Dendritic cell treated with granulocyte-macrophage colony-stimulating factor and Interleukin-4, amounts not matched to agents 40 ng/mL and 50 ng/mL, for 4 days (primary cell): ENCODE measurements at regions not wholly inside any gene's neighbourhood (a gene's known extent, or its start where the extent isn't known, plus 50 kb on each side); places are given as distances from the start of the nearest gene placed in this dataset.

ENCODE experiments used
- H3K27ac Mint-ChIP-seq: one replicate; pipeline ENCODE4 v1.8.0; 2022; ENCODE audit warnings: mild to moderate bottlenecking, mixed read lengths
- H3K27me3 Mint-ChIP-seq: one replicate; pipeline ENCODE4 v1.8.0; 2022; ENCODE audit warnings: mild to moderate bottlenecking, mixed read lengths
- H3K36me3 Mint-ChIP-seq: one replicate; pipeline ENCODE4 v1.8.0; 2022; ENCODE audit warnings: low read depth, mixed read lengths
- H3K4me1 Mint-ChIP-seq: one replicate; pipeline ENCODE4 v1.8.0; 2022; ENCODE audit warnings: low read depth, mixed read lengths
- H3K4me3 Mint-ChIP-seq: one replicate; pipeline ENCODE4 v1.8.0; 2022; ENCODE audit warnings: mild to moderate bottlenecking, moderate library complexity, mixed read lengths
- H3K9me3 Mint-ChIP-seq: one replicate; pipeline ENCODE4 v1.8.0; 2022; ENCODE audit warnings: mixed read lengths
- intact Hi-C: fragments of 100-400 bp; cut with micrococcal nuclease; formaldehyde crosslinking; loops from one replicate; pipeline ENCODE4 v1.15.0; 2022

DNA sequence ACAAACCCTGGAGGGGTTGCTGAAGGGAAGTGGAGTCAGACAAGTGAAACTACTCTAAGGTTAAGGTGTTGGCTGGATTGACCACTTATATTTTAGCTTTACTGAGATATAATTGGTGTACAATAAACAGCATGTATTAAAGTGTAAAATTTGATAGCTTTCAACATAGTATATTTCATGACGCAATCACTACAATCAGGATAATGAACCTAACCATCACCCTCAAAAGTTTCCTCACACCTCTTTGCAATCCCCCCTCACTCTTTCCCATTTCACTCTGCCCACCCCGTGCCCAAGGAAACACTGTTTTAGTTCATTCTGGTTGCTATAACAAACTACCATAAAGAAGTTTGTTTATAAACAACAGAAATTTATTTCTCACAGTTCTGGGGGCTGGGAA is 508.0 kb downstream of the FGF9 start:
- Mint-ChIP-seq H3K4me3 (no peak overlapping the region), H3K27ac (no peak overlapping the region), H3K27me3 (peaks cover 4% of the 10 kb centered on the region), H3K4me1 (no peaks in the 10 kb centered on the region), H3K36me3 (no peaks in the 10 kb centered on the region), H3K9me3 (peaks cover 10% of the 10 kb centered on the region)
- intact Hi-C loops: no loop called here

DNA sequence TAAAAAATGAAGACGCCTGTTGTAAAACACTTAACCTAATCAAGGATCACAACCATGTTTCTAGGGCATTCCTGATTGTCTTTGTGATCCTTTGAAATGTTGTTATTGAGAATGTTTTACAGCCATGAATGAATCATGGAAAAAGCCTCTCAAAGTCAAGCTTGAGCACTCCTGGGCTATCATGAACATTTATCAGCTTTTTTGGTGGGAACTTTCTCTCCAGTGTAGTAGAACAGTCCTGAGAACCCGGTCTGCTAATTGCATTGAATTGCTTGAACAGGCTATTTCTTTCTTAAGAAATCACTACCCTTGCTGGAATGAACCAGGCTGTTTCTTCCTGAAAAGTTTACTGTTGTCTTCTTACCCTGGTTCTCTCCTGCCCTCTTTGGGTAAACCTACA is 516.5 kb downstream of the FGF9 start:
- H3K9me3 Mint-ChIP-seq: no peaks in the 10 kb centered on the region
- intact Hi-C loops: no loop called here
- H3K27ac Mint-ChIP-seq: no peak overlapping the region
- no peaks in the 10 kb centered on the region for H3K36me3 Mint-ChIP-seq
- no peak overlapping the region for H3K4me3 Mint-ChIP-seq
- H3K27me3 Mint-ChIP-seq: peaks cover 4% of the 10 kb centered on the region
- H3K4me1 Mint-ChIP-seq: no peaks in the 10 kb centered on the region

DNA sequence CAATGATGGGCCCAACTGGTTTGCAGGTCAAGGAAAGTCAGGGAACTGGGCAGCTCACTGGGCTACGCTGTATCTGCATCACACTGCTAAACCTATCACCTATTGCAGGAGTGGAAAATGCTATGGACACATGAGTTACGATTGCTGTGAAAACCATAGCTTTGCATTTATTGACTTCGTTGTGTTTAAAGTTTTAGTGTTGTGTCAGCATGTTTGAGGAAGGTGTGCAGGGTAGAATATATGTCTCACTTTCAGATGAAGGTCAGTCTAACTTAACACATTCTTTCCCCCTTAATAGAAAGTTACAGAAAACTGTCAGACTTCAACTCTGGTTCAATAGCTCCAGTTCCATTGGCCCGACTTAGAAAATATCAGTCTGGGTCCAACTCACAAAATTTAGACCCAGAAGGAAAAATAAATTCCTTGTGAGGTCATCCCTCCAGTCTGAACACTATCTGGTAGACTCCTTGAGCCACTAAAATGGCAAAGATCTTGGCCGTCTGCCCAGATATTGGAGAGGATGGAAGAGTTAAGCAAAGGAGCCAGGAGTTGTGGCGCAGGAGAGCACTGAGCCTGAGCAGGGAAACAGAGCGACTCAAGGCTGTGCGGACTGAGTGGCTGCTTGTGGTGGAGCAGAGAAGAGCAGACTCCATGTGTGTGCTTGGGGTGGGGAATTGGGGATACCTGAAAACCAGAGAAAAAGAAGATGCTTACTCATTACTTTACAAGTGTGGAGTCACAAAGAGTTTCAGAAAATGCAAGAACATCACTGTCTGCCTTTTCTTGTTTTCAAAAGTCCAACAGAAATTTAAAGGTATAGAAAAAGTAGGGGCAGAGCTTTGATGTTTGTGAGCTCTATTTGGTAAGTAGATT is 518.5 kb downstream of the FGF9 start:
- intact Hi-C loops: no loop called here
- H3K27me3 Mint-ChIP-seq: peaks cover 4% of the 10 kb centered on the region
- H3K27ac Mint-ChIP-seq: no peak overlapping the region
- H3K4me3 Mint-ChIP-seq: no peak overlapping the region
- H3K36me3 Mint-ChIP-seq: no peaks in the 10 kb centered on the region
- no peaks in the 10 kb centered on the region for H3K4me1 Mint-ChIP-seq
- H3K9me3 Mint-ChIP-seq: no peaks in the 10 kb centered on the region

DNA sequence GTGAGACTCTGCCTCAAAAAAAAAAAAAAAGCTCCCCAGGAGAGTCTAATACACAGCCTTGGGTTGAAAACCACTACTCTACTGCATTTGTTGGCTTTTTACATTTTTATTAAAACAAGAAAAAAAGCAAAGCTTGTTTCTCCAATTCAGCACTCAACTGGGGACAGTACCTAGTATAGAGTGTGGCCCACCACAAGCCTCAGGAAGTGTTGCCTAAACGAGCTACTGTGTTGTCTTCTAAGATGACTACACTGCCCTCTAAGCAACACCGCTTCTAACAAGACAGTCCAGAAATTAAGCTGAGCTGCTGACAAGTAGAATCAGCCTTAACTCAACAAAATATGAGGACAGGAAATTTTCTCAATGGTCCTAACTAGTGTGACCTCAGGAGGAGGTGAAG is 522.2 kb downstream of the FGF9 start:
- peaks cover 4% of the 10 kb centered on the region for H3K27me3 Mint-ChIP-seq
- H3K9me3 Mint-ChIP-seq: no peaks in the 10 kb centered on the region
- no peaks in the 10 kb centered on the region for H3K36me3 Mint-ChIP-seq
- H3K4me3 Mint-ChIP-seq: no peak overlapping the region
- H3K27ac Mint-ChIP-seq: no peak overlapping the region
- intact Hi-C loops: no loop called here
- H3K4me1 Mint-ChIP-seq: peaks cover 2% of the 10 kb centered on the region

DNA sequence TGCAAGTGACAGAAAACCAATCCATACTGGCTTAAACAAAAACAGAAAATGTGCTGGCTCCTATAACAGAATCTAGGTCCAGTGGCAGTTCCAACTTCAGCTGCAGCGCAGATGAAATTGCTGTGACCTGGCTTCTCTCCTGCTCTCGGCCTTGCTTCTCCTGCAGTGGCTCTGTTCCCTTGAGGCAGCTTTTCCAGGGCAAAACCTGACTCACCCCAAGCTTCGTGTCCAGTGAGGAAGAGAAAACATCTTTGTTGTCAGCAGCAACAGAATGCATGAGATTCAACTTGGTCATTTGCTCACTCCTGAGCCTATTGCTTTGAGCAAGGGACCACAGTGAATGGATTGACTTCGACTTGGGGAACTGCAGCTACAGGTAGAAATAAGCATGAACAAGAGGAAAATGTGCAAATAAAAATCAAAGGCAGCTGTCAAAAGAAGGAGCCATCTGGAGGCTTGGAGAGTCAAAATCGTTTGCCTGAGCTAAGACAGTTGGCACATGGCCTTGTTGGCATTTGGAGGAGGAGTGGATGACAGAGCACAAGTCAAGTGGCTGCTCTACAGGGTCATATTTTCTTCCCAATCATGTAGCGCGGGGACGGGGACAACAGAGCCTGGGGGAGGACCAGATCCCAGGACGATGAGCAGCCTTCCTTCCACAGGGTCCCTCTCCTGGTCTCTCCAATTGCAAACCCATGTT is 523.4 kb downstream of the FGF9 start:
- Mint-ChIP-seq H3K36me3 (no peaks in the 10 kb centered on the region), H3K27me3 (peaks cover 4% of the 10 kb centered on the region), H3K4me1 (peaks cover 6% of the 10 kb centered on the region), H3K9me3 (no peaks in the 10 kb centered on the region), H3K4me3 (no peak overlapping the region), H3K27ac (no peak overlapping the region)
- intact Hi-C loops: no loop called here

DNA sequence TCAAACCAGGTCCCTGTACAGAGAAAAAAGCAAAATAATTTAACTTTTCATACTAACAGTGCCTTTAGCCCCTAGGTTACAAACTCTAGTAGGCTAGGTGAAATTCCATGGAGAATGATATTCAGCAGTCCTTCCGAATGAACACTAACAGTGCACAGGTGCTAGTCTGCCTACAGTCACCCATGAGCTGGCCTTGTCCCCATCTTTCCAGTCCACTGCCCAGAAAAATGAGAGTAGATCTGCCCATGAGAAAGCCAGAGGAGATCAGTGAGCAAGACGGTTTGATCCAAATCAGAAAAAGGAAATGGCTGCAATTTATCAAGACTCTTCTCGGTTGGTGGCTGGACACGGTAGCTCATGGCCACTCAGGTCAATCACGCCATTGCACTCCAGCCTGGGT is 524.9 kb downstream of the FGF9 start:
- Mint-ChIP-seq H3K4me3 (no peak overlapping the region), H3K4me1 (peaks cover 6% of the 10 kb centered on the region), H3K27ac (no peak overlapping the region), H3K36me3 (no peaks in the 10 kb centered on the region), H3K9me3 (no peaks in the 10 kb centered on the region), H3K27me3 (no peaks in the 10 kb centered on the region)
- intact Hi-C loops: no loop called here

DNA sequence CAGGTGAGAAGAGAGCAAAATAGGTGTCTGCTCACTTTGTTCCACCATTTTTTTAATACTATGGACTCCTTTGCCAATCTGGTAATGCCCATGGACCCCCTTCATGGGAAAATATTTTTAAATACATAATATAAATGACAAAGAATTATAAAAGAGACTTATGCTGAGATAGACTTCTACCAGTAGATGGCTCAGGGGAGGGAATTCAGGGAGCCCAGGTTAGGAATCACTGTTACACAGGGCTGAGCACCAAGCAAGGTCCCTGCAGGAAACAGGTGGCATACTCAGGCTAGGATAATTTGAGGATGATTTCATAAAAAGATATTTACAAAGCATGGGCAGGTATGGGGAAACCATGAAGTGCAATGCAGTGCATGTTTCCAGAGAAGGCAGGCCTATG is 525.9 kb downstream of the FGF9 start:
- Mint-ChIP-seq H3K27ac (no peak overlapping the region), H3K27me3 (no peaks in the 10 kb centered on the region), H3K36me3 (no peaks in the 10 kb centered on the region), H3K4me1 (peaks cover 6% of the 10 kb centered on the region), H3K9me3 (no peaks in the 10 kb centered on the region), H3K4me3 (no peak overlapping the region)
- intact Hi-C loops: no loop called here

DNA sequence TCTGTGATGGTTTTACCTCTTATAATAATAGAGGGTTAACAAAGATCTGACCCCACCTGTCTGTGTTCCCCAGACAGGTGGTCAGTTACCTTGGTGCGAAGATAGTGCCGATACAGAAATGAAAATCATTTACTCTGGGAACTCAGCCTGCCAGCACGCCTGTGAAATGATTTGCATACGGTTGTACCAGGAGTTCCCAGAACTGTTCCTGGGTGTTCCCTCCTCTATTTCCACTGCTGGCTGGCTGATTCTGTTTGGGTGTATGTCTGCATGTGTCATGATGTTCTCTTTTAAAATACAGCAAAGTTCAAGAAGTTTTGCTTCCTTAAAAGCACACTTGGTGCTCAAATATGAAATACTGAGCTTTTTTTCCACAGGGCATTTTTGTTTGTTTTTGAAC is 527.1 kb downstream of the FGF9 start:
- intact Hi-C loops: no loop called here
- Mint-ChIP-seq H3K9me3 (no peaks in the 10 kb centered on the region), H3K4me1 (peaks cover 6% of the 10 kb centered on the region), H3K4me3 (no peak overlapping the region), H3K36me3 (no peaks in the 10 kb centered on the region), H3K27me3 (no peaks in the 10 kb centered on the region), H3K27ac (no peak overlapping the region)

DNA sequence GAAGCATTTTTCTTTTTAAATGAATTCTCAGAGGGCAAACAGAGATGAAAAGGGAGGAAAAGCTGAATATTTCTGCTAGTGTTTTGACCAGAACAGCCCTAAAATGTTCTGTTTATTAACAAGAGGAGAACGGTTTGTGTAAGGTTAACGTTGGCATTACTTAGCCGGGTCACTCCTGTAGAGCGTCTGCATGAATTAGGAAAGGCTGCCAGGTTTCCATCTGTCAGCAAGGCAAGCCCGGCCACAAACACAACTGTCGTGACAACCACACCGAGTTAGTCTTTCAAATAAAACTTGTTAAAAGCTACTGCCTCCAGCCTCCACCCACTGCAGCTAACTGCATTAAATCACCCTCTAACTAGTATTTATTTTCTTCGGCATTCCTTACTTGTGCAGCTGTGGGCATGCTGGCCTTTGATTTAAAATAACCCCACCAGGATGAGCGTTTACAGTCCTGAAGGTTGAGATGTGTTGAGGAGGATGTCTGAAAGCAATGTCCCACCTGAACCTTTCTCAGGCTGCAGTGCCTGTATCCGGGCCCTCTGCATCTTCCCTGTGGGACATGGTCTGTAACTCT is 527.9 kb downstream of the FGF9 start:
- Mint-ChIP-seq H3K36me3 (no peaks in the 10 kb centered on the region), H3K4me3 (no peak overlapping the region), H3K27ac (no peak overlapping the region), H3K9me3 (no peaks in the 10 kb centered on the region), H3K27me3 (no peaks in the 10 kb centered on the region), H3K4me1 (peaks cover 6% of the 10 kb centered on the region)
- intact Hi-C loops: no loop called here

DNA sequence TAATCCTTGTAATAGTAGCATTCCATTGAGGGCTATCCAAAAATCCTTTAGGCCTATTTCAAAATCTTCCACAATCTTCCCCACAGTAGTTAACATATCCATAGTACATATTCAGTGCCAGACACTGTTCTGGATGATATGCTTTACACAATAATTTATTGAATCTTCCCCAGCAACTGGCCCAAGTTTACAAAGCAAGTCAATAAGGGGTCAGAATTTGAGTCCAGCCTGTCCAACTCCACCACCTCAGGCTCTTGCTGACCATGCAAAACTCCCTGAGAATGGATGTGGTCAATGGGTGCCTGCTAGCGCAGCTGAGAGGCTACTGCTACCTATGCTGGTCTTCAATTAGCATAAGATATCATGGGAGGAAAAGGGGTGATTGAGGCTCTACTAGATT is 529.6 kb downstream of the FGF9 start:
- intact Hi-C loops: no loop called here
- Mint-ChIP-seq H3K27me3 (no peaks in the 10 kb centered on the region), H3K4me1 (peaks cover 6% of the 10 kb centered on the region), H3K36me3 (no peaks in the 10 kb centered on the region), H3K27ac (no peak overlapping the region), H3K4me3 (no peak overlapping the region), H3K9me3 (no peaks in the 10 kb centered on the region)

DNA sequence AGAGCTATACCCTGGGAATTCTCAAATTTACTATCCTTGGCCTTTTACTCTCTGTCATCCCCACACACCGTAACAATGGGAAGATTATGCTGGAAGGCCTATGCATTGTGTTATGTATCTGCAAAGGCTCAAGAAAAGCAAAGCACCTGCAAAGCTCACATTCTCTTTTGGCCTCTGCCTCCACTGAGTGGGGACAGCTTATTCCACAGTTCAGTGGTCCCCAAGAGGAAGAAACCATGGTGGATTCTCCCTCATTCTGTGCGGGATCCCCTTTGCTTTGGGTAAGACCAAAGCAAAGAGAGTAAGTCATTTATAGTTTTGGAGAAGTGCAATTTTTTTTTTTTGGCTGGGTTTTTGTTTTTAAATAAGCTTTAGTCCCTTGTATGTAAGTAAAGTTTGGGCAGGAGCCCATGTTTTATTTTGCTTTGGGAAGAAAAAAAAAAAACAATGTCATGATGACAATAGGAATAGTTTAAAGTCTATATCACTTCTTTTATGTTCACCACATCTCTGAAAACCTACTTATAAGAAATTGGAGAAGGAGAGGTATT is 530.6 kb downstream of the FGF9 start:
- no peak overlapping the region for H3K27ac Mint-ChIP-seq
- H3K4me1 Mint-ChIP-seq: peaks cover 6% of the 10 kb centered on the region
- H3K36me3 Mint-ChIP-seq: no peaks in the 10 kb centered on the region
- no peaks in the 10 kb centered on the region for H3K9me3 Mint-ChIP-seq
- intact Hi-C loops: no loop called here
- no peak overlapping the region for H3K4me3 Mint-ChIP-seq
- no peaks in the 10 kb centered on the region for H3K27me3 Mint-ChIP-seq

DNA sequence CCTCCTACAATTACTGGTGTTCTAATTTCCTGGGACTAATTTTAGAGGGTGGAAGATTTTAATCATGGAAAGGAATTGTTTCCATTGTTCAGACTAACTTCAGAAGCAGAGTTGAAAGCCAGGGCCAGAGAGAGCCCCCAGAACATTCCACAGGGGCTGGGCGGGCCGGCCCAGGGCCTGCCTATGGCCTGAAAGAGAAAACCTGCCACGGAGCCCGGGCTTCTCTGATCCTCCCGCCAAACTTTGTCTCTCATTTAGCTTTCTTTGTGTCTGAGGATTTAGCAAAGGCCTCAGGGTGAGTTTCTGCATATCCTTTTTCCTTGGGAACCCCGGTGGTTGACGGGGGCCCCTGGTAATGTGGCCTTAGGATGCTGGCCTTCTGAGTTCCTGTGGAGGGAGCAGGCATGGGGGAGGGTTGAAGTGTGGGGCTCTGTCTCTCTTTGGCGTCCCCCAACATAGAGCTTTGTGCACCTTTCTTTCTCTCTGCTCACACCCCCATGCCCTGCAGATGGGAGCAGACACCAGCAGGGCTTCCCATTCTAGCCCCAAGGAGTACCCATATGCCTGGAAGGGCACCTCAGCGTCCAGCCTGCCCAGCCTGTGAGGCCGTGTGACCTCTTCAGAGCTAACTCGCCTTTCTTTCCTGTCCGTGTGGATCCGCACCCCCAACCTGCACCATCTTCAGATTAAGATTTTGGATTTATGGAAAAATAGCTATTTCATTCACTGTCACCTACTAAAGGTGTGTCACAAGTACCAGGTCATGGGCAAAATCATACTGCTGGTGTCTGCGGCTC is 539.5 kb downstream of the FGF9 start:
- intact Hi-C loops: no loop called here
- Mint-ChIP-seq H3K9me3 (peaks cover 8% of the 10 kb centered on the region), H3K4me3 (no peak overlapping the region), H3K27ac (no peak overlapping the region), H3K27me3 (no peaks in the 10 kb centered on the region), H3K36me3 (no peaks in the 10 kb centered on the region), H3K4me1 (peaks cover 8% of the 10 kb centered on the region)

DNA sequence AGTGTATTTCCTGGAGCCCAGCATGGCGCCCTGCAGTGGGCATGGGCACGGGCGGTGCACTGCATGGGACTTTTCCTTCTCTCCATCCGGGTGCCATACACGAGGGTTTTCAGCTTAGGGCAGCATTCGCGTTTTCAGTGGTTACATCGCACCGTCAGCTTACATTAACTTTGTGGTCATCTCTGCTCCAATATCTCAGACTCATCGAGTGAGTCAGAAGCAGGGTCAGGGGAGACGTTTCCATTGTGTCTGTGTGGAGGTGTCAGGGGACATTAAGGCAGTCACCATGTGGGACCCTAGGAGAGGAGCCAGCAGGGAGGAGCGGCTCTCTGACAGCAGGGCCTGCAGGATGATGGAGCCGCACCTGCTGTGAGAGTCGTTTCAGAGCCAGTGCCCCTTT is 541.0 kb downstream of the FGF9 start:
- peaks cover 8% of the 10 kb centered on the region for H3K4me1 Mint-ChIP-seq
- no peak overlapping the region for H3K27ac Mint-ChIP-seq
- H3K4me3 Mint-ChIP-seq: no peak overlapping the region
- no peaks in the 10 kb centered on the region for H3K27me3 Mint-ChIP-seq
- no peaks in the 10 kb centered on the region for H3K36me3 Mint-ChIP-seq
- intact Hi-C loops: no loop called here
- peaks cover 8% of the 10 kb centered on the region for H3K9me3 Mint-ChIP-seq

DNA sequence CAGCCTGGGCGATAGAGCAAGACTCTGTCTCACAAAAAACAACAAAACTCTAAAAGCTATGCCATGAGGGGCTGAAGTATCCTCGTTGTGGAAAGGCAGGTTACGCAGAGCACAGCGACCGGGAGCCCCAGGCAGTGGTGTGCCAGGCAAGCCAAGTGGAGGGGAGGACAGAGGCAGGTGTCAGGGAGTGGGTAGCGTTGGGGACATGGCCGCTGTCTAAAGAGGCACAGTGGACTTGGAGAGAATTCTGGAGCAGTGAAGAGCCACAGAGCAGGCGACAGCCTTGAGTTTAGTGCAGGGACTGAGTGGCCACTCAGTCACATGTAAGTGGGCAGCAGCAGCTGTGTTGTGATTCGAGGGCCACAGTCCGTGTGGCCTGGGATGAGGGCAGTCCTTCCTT is 541.7 kb downstream of the FGF9 start:
- Mint-ChIP-seq H3K36me3 (no peaks in the 10 kb centered on the region), H3K4me1 (peaks cover 8% of the 10 kb centered on the region), H3K27ac (no peak overlapping the region), H3K9me3 (peaks cover 3% of the 10 kb centered on the region), H3K27me3 (no peaks in the 10 kb centered on the region), H3K4me3 (no peak overlapping the region)
- intact Hi-C loops: no loop called here
